HG02870 (cell line): ENCODE measurements at regions not wholly inside any gene's neighbourhood (a gene's known extent, or its start where the extent isn't known, plus 50 kb on each side); places are given as distances from the start of the nearest gene placed in this dataset.

ENCODE experiments used
- ATAC-seq: cut with Tn5 transposase; IDR thresholded peaks from one replicate; pipeline ENCODE4 v1.9.1; 2021; ENCODE audit warnings: mild to moderate bottlenecking, moderate library complexity; ENCODE audit not compliant: unreplicated experiment

GRCh38 chr4:180698550-180699195, 1544.5 kb upstream of the TENM3 start:
- ATAC-seq = no peak

- no peak for ATAC-seq
Measured at GRCh38 chr4:180706766-180707165, 1536.4 kb upstream of the TENM3 start.

- ATAC-seq = no peak
Measured at GRCh38 chr4:180710628-180711337, 1532.4 kb upstream of the TENM3 start.

GRCh38 chr4:180717451-180718033, 1525.7 kb upstream of the TENM3 start:
- no peak for ATAC-seq

- ATAC-seq = no peak
Measured at GRCh38 chr4:180721356-180721755, 1521.8 kb upstream of the TENM3 start.

GRCh38 chr4:180726611-180727010, 1516.6 kb upstream of the TENM3 start:
- no peak for ATAC-seq

- ATAC-seq = no peak
Measured at GRCh38 chr4:180727478-180727877, 1515.7 kb upstream of the TENM3 start.

GRCh38 chr4:180734753-180735432, 1508.3 kb upstream of the TENM3 start:
- ATAC-seq = no peak

- no peak for ATAC-seq
Measured at GRCh38 chr4:180741703-180742102, 1501.5 kb upstream of the TENM3 start.

- ATAC-seq = no peak
Measured at GRCh38 chr4:180745019-180745418, 1498.2 kb upstream of the TENM3 start.

GRCh38 chr4:180751009-180751408, 1492.2 kb upstream of the TENM3 start:
- ATAC-seq = no peak

GRCh38 chr4:180757927-180758326, 1485.3 kb upstream of the TENM3 start:
- no peak for ATAC-seq

GRCh38 chr4:180766045-180766444, 1477.2 kb upstream of the TENM3 start:
- ATAC-seq = no peak

- no peak for ATAC-seq
Measured at GRCh38 chr4:180766944-180767729, 1476.1 kb upstream of the TENM3 start.

- no peak for ATAC-seq
Measured at GRCh38 chr4:180768610-180769009, 1474.6 kb upstream of the TENM3 start.

GRCh38 chr4:180769791-180770190, 1473.4 kb upstream of the TENM3 start:
- no peak for ATAC-seq

GRCh38 chr4:180770265-180770664, 1472.9 kb upstream of the TENM3 start:
- ATAC-seq = no peak

GRCh38 chr4:180784940-180785339, 1458.3 kb upstream of the TENM3 start:
- no peak for ATAC-seq

- no peak for ATAC-seq
Measured at GRCh38 chr4:180788729-180789128, 1454.5 kb upstream of the TENM3 start.

GRCh38 chr4:180789929-180790328, 1453.3 kb upstream of the TENM3 start:
- no peak for ATAC-seq

- ATAC-seq = no peak
Measured at GRCh38 chr4:180790471-180790870, 1452.7 kb upstream of the TENM3 start.
